ENCODE measurements at regions not wholly inside any gene's neighbourhood (a gene's known extent, or its start where the extent isn't known, plus 50 kb on each side); places are given as distances from the start of the nearest gene placed in this dataset.

DNA sequence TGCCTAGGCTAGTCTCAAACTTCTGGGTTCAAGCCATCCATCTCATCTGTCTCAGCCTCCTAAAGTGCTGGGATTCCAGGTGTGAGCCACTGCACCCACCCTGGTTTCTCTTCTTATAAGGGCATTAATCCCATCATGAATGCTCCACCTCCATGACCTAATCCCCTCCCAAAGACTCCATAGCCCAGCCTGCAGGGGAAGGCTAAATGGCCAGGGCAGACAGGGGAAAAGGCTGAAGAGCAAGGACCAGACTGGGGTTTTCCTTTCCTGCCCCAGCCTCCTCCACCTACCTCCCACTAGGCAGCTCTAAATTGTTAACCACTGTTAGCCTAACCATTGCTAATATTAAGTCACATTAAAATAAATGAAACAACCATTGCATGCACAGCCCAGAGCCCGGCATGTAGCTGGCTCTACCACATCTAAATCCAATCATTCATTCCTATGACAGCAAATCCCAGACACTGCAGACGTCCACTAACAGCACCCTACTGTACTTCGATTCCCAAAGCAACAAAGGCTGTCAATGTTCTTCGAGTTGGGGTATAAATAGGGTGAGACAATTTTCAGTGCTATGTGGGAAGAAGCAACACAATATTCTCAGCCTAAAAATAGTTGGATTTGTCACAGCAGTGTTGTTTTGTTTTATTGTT lies 243.2 kb upstream of the ARID1B start:
- no peak for DNase-seq
- H3K27me3 ChIP-seq (ENCODE audit: control insufficient read depth, insufficient read depth, low read length), result no peaks in the 10 kb centered on the region
- no peaks in the 10 kb centered on the region for H3K36me3 ChIP-seq (replicated peaks; ENCODE audit: control insufficient read depth, insufficient read depth, low read length)
- no peak overlapping the region for H3K4me3 ChIP-seq (ENCODE audit: insufficient read depth, low read depth, low read length)

DNA sequence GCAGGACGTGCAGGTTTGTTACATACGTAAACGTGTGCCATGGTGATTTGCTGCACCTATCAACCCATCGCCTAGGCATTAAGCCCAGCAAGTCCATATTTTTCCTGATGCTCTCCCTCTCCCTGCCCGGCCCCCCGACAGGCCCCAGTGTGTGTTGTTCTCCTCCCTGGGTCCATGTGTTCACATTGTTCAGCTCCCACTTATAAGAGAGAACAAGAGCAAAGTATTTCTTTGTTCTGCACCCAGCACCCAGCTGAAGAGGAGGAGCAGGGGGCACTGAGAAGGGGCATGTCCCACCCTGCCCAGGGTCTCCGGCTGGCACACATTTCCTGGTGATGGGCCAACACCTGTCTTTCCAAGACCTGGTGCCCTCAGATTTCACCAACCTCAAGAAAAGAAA lies 251.1 kb upstream of the ARID1B start:
- Histone ChIP-seq H3K36me3 (replicated peaks; ENCODE audit: control insufficient read depth, insufficient read depth, low read length) (no peaks in the 10 kb centered on the region), H3K27me3 (ENCODE audit: control insufficient read depth, insufficient read depth, low read length) (no peaks in the 10 kb centered on the region), H3K4me3 (ENCODE audit: insufficient read depth, low read depth, low read length) (no peak overlapping the region)
- no peak for DNase-seq

DNA sequence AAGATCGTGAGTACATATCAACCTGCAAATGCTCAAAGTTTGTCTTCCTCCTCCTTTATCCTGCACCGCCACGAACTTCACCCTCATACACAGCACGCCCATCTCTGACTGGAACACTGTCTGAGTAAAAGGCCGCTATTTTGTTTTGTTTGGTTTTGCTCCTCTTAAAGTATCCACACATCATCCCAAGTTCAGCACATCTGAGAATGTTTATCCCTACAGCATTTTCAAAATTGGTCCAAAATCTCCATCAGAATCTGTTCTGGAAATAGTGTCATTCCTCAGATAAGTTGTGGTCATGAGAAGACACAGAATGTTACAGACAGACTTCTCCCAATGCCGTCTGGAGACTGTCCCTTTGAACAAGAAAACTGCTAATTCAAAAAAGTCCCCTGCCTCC lies 251.6 kb upstream of the ARID1B start:
- H3K4me3 ChIP-seq (ENCODE audit: insufficient read depth, low read depth, low read length), result no peak overlapping the region
- no peak for DNase-seq

DNA sequence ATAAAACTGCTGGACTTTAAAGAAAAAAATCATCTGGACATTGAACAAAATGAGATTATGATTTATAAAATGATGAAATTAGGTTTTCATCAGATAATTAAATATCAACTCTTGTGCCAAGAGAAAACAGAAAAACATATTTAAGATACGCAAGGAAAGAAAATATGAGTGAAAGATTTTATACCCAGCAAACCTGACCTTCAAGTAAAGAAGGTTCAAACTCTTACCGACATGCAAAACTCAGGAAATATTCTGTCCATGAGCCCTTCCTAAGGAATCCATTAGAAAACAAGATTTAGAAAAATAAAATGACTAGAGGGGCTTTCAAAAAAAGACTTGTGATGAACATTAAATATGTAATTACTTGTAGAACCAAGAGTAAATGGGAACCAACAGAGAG lies 257.2 kb upstream of the ARID1B start:
- Histone ChIP-seq H3K27me3 (ENCODE audit: control insufficient read depth, insufficient read depth, low read length) (no peaks in the 10 kb centered on the region), H3K36me3 (replicated peaks; ENCODE audit: control insufficient read depth, insufficient read depth, low read length) (no peaks in the 10 kb centered on the region), H3K4me3 (ENCODE audit: insufficient read depth, low read depth, low read length) (no peak overlapping the region)
- DNase-seq, result no peak

More for the DNA sequence above, 251.6 kb upstream of the ARID1B start:
- Histone ChIP-seq H3K36me3 (replicated peaks; ENCODE audit: control insufficient read depth, insufficient read depth, low read length) (no peaks in the 10 kb centered on the region), H3K27me3 (ENCODE audit: control insufficient read depth, insufficient read depth, low read length) (no peaks in the 10 kb centered on the region)

DNA sequence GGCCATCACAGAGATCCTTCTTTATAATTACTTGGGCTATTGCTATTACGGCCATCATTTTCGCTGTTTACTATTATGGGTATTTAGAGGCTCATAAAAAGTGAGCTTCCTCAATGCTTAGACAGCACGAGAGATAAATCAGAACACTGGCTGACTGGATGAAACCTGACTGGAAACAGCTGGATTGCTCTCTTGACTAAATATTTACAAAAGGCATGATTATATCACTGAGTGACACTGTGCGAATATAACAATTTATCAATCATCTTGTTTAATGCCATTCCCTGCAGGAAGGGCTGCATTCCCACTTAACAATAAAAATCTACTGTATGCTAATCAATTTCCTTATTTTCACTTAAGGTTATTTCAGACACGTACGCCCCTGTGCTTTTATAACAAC lies 260.1 kb upstream of the ARID1B start:
- Histone ChIP-seq H3K4me3 (ENCODE audit: insufficient read depth, low read depth, low read length) (no peak overlapping the region), H3K36me3 (replicated peaks; ENCODE audit: control insufficient read depth, insufficient read depth, low read length) (no peaks in the 10 kb centered on the region), H3K27me3 (ENCODE audit: control insufficient read depth, insufficient read depth, low read length) (no peaks in the 10 kb centered on the region)
- DNase-seq, result no peak

DNA sequence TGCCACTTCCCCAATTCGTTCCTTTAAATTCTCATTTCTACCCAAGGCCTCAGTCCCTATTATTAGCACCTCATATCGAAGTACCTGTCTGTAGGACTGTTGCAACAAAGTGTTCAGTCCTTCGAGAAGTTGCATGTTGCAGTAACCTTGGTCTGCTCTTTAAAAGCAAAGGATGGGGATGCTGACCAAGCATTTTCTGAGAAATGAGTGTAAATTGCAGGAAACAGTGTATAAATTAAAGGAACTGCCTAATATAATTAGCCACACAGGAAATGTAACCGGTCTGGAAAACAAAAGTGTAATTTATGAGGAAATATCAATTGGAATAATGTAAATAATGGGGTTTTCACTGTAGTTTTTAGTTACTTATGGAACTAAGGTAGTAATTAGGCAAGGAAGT lies 261.9 kb upstream of the ARID1B start:
- Histone ChIP-seq H3K27me3 (ENCODE audit: control insufficient read depth, insufficient read depth, low read length) (no peaks in the 10 kb centered on the region), H3K36me3 (replicated peaks; ENCODE audit: control insufficient read depth, insufficient read depth, low read length) (no peaks in the 10 kb centered on the region), H3K4me3 (ENCODE audit: insufficient read depth, low read depth, low read length) (no peak overlapping the region)
- DNase-seq, result no peak

DNA sequence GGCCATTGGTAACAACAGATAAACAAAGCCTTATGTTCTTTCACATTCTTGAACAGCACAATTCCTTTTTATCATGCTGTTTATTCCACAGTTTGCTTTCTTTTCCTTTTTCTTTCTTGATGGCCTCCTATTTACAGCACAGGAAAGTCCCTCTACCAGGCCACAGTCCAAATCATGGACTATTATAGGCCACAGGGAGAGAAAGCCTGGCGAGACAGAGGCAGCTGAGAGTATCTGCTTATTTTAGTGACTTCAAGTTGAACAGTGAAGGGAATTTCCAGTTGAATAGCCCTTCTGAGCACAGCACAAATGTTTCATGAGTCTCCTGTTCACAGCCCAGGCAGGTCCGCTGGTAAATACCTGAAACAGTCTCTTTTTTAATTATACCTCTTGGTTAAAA lies 263.7 kb upstream of the ARID1B start:
- Histone ChIP-seq H3K27me3 (ENCODE audit: control insufficient read depth, insufficient read depth, low read length) (no peaks in the 10 kb centered on the region), H3K4me3 (ENCODE audit: insufficient read depth, low read depth, low read length) (no peak overlapping the region), H3K36me3 (replicated peaks; ENCODE audit: control insufficient read depth, insufficient read depth, low read length) (no peaks in the 10 kb centered on the region)
- no peak for DNase-seq

DNA sequence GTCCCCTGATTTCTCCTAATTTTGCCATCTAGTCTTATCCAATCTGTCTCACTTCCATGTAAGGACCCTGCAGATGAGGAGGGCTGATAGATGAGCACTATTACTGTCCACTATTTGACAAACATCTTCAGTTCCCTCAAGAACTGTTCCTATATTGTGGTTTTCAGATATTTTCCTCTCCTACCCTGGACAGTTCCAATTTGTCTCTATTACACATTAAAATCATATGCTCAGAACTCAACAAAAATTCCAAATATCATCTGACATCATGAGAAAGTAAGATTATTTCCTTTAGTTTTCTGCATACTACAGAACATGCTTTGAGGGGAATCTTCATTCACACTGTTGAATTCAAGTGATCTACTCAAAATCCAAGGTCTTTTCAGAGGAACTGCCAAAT lies 265.6 kb upstream of the ARID1B start:
- no peaks in the 10 kb centered on the region for H3K27me3 ChIP-seq (ENCODE audit: control insufficient read depth, insufficient read depth, low read length)
- no peaks in the 10 kb centered on the region for H3K36me3 ChIP-seq (replicated peaks; ENCODE audit: control insufficient read depth, insufficient read depth, low read length)
- H3K4me3 ChIP-seq (ENCODE audit: insufficient read depth, low read depth, low read length), result no peak overlapping the region
- DNase-seq, result no peak

DNA sequence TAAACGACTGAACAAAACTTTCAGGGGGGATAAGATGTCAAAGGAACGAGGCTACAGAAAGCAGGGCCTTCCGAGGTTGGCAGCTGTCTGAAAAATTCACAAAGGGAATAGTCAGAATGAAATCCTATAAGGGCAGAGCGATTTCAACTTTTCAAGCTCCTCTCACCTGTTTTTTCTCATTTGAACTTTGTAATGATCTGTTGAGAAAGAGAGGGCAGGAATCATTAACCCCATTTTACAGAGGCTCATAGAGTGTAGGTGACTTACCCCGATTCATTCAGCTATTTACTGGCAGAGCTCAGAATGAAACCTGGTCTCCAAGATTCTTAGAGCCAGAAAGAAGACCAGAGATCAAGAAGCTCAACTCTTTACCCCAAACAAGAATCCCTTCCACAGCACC lies 266.1 kb upstream of the ARID1B start:
- DNase-seq, result no peak
- Histone ChIP-seq H3K4me3 (ENCODE audit: insufficient read depth, low read depth, low read length) (no peak overlapping the region), H3K27me3 (ENCODE audit: control insufficient read depth, insufficient read depth, low read length) (no peaks in the 10 kb centered on the region), H3K36me3 (replicated peaks; ENCODE audit: control insufficient read depth, insufficient read depth, low read length) (no peaks in the 10 kb centered on the region)

DNA sequence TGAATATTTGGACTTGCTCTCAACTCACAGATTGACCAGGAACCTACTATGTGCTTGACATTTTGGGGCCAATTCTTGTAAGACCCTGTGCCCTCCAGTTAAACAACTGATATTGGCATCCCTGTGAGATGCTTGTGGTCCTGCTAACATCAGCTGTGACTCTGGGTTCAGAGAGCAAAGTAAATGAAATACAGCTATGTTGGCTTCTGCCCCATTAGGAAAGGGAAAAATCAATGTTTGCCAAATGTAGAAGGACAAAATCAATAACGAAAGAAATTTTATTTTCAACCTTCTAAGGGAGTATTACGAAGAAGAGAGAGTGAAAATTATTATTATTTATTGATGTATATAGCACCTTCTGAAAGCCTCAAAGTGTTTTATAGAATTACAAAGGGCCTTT lies 266.9 kb upstream of the ARID1B start:
- no peak overlapping the region for H3K4me3 ChIP-seq (ENCODE audit: insufficient read depth, low read depth, low read length)
- H3K36me3 ChIP-seq (replicated peaks; ENCODE audit: control insufficient read depth, insufficient read depth, low read length), result no peaks in the 10 kb centered on the region
- no peak for DNase-seq
- no peaks in the 10 kb centered on the region for H3K27me3 ChIP-seq (ENCODE audit: control insufficient read depth, insufficient read depth, low read length)

DNA sequence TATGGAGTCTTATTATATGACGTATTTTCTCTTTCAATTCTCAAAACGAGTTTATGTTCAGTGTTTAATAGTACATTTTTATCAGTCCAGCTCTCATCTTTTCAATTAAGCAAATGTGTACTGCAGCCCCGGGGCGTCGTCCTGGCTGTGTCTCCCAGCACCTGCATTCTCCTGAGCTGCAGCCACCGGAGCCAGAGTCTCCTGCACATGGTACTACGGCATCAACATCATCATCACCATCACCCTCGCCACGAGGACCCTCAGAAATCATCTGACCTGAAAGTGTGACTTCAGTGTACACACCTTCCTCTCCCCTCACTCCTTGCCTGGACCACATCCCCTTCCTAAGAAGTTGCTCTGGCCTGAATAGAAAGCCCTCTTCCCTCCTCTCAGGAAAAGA lies 267.7 kb upstream of the ARID1B start:
- no peak for DNase-seq
- no peaks in the 10 kb centered on the region for H3K27me3 ChIP-seq (ENCODE audit: control insufficient read depth, insufficient read depth, low read length)
- H3K4me3 ChIP-seq (ENCODE audit: insufficient read depth, low read depth, low read length), result no peak overlapping the region
- no peaks in the 10 kb centered on the region for H3K36me3 ChIP-seq (replicated peaks; ENCODE audit: control insufficient read depth, insufficient read depth, low read length)

DNA sequence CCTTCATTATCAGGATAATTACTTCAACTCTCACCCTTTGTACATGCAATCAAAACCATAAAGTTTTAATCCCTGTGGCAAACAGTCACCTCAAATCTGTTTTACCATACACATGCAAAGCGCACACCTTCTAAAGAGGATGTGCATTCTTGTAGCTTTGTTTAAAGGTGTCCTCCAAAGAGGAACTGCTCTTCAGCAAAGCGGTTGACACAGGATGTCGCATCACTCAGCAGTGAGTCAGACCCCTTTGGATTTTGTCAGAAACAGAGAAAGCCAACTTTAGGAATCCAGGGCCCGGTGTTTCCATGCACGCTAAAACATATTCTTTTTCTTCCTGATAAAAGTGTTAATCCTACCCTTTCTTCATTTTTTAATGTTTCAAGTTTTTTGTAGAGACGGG lies 268.3 kb upstream of the ARID1B start:
- no peak overlapping the region for H3K4me3 ChIP-seq (ENCODE audit: insufficient read depth, low read depth, low read length)
- H3K36me3 ChIP-seq (replicated peaks; ENCODE audit: control insufficient read depth, insufficient read depth, low read length), result no peaks in the 10 kb centered on the region
- no peak for DNase-seq
- H3K27me3 ChIP-seq (ENCODE audit: control insufficient read depth, insufficient read depth, low read length), result no peaks in the 10 kb centered on the region

DNA sequence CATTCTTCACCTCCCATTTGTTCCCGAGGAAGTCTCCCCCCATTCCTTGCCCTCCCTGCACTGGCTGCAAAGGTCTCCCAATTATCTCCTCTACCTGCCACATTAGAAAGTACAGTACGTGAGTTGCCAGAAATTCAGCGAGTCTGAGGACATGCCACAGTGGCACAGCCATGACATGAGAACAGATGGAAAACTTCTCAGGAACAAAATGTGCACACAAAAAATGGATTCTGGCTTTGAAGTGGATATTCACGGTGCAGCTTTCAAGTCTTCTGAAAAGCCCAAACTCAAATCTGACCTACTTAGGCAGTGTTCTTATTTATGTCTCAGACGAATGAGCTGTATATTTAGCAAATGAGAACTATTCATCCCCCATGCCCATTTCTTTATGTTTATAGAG lies 269.1 kb upstream of the ARID1B start:
- no peaks in the 10 kb centered on the region for H3K36me3 ChIP-seq (replicated peaks; ENCODE audit: control insufficient read depth, insufficient read depth, low read length)
- no peak overlapping the region for H3K4me3 ChIP-seq (ENCODE audit: insufficient read depth, low read depth, low read length)
- DNase-seq, result no peak
- no peaks in the 10 kb centered on the region for H3K27me3 ChIP-seq (ENCODE audit: control insufficient read depth, insufficient read depth, low read length)

DNA sequence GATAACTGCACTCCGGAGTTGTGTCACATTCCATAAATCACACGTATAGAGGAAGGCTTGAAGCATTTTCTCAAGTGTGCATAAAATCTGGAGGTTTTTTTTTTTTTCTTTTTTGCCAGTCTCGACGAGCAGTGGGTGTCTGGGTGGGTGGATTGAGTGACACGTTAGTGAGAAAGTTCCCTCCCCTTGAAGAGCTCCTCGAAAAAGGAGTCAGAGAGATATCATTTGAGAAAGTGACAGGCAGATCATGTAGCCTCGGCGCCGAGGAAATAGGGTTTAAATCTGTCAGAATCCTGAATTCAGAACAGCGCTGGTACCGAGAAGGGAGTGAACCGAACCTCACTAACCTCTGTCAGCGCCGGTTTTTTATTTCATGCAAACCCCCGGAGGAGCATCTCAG lies 269.5 kb upstream of the ARID1B start:
- no peak for DNase-seq
- H3K27me3 ChIP-seq (ENCODE audit: control insufficient read depth, insufficient read depth, low read length), result no peaks in the 10 kb centered on the region

DNA sequence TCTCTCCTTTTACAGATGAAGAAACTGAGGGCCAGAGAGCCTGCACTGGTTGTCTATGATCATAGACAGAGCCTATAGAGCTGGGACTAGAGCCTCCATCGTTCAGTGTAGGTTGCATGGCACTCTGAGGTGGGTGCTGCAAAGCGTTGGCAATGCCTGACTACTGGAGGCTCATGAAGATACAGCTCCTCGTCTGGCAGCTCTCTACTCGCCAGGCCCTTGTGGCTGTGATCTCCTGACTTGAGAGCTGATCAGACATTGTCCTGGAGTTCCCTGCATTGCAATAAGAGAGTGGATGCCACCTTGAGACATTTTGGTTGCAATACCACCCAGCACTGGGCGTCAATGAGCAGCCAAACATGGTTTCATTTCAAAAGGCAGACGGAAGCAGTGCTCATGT lies 270.1 kb upstream of the ARID1B start:
- no peak for DNase-seq
- no peak overlapping the region for H3K4me3 ChIP-seq (ENCODE audit: insufficient read depth, low read depth, low read length)
- H3K36me3 ChIP-seq (replicated peaks; ENCODE audit: control insufficient read depth, insufficient read depth, low read length), result no peaks in the 10 kb centered on the region
- H3K27me3 ChIP-seq (ENCODE audit: control insufficient read depth, insufficient read depth, low read length), result no peaks in the 10 kb centered on the region

More for the DNA sequence above, 269.5 kb upstream of the ARID1B start:
- Histone ChIP-seq H3K4me3 (ENCODE audit: insufficient read depth, low read depth, low read length) (no peak overlapping the region), H3K36me3 (replicated peaks; ENCODE audit: control insufficient read depth, insufficient read depth, low read length) (no peaks in the 10 kb centered on the region)

DNA sequence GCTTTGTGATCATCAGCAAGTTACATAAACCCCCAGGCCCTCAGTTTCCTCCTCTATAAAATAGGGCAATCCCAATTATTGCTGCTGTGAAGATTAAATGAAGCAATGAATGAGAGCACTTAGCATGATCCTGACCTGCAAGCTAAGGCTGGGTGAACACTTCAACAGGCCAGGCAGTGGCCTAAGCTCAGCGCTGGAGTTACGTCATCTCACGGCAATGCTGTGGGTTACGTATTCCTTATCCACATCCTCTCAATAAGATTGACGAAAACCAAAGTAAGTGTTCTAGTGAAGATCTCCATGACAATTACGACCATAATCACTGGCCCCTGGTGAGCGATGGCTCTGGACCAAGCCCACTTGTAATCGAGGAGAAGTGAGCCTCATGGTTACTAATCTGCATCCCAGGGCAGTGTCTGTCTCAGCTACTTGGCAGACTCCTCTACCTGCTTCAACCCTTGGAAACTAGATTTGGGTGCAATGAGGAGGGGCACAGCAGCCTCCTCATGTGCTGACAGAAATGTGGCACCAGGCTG lies 274.1 kb upstream of the ARID1B start:
- H3K4me3 ChIP-seq (ENCODE audit: insufficient read depth, low read depth, low read length), result no peak overlapping the region
- no peaks in the 10 kb centered on the region for H3K27me3 ChIP-seq (ENCODE audit: control insufficient read depth, insufficient read depth, low read length)
- H3K36me3 ChIP-seq (replicated peaks; ENCODE audit: control insufficient read depth, insufficient read depth, low read length), result no peaks in the 10 kb centered on the region
- DNase-seq, result no peak

Measured in H7 (cell line).